Activated CD4-positive, alpha-beta T cell treated with anti-CD3 and anti-CD28 coated beads, Interleukin-10, Interleukin-2, amounts not matched to agents 100 ng/mL and 50 ng/mL, durations not matched to agents 16 hours and 8 hours (primary cell): ENCODE measurements at regions not wholly inside any gene's neighbourhood (a gene's known extent, or its start where the extent isn't known, plus 50 kb on each side); places are given as distances from the start of the nearest gene placed in this dataset.
"Not testable (repeated sequence)": the region's sequence is repeated elsewhere in the genome, so short reads cannot be mapped to it uniquely, and the experiment has no call there.

Experiments
- DNase-seq: peaks from one replicate; pipeline ENCODE4 v3.0.0-alpha.2; 2020

DNA sequence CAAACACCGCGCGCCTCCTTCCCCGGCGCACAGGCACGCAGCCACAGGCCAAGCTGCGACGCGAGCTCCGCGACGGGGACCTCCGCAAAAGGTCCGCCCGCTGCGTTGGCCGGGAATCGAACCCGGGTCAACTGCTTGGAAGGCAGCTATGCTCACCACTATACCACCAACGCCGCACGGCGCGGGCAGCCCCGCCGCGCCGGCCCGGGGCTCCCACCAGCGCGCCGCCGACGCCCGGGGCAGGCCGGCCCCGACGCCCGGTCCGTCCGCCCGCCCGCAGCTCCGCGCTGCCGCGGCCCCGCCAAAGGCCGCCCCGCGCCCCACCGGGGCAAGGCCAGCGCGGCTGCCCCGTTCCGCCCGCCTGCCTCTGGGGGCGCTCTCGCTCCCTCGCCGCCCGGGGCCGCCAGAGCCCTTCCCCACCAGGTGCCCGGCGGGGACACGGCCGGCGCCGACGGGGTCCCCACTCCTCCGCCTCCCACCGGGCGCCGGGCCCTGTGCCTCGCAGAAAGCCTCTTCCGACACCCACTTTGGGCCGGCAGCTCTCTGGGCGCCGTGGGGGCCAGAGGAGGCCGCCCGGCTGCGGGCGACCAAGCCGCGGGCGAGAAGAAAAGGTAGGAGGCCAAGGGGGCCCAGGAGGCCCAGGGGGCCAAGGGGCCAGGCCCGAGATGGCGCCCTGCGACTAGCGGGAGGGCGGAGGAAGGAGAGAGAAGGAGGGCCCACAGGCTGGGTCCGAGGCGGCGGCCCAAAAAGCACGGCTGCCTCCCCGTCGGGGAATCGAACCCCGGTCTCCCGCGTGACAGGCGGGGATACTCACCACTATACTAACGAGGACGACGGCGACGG is 50.2 kb upstream of the FCGR2A start:
- not testable (repeated sequence) for DNase-seq

DNA sequence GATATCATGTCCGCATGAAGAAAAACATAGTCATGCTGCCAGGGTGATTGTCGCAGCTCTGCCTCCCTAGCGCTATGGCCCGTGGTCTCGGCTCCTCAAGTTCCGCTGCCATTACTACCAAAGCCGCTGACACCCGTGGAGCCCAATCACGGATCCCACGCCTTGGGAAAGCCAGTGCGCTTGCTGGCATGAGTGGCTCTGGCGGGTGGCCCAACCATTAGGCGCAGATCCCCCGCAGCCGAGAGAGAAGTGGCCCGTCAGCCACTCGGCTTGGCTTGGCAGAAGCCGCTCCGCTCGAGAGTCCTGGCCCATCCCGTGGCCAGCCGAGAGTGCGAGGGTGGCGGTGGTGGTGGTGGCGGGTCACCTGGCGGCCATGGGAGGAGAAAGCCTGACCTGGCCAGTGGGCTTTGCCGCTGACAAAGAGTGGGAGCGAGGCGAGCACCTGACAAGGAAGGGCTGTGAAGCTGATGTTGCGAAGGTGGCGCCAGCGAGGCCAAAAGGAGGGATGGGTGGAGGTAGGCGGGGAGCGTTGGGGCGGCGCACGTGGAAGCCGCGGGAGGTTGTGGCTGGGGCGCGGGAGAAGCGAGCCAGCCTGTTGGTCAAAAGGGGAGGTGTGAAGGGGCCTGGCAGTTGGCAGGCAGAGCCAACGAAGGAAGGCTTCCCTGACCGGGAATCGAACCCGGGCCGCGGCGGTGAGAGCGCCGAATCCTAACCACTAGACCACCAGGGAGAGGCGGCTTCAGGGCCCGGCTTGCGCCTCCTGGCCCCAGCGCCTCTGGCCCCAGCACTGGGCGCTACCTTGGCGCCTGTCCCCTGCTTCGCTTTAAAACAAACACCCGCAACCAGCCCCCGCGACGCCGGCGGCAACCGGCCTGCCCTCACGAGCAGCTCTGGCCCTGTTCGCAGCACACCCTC is 51.0 kb upstream of the FCGR2A start:
- DNase-seq: peak; percentile 32

GRCh38 chr1:161451698-161452348 is 53.4 kb upstream of the FCGR2A start:
- not testable (repeated sequence) for DNase-seq

- not testable (repeated sequence) for DNase-seq
Observed at GRCh38 chr1:161447760-161448332, 57.4 kb upstream of the FCGR2A start.

DNA sequence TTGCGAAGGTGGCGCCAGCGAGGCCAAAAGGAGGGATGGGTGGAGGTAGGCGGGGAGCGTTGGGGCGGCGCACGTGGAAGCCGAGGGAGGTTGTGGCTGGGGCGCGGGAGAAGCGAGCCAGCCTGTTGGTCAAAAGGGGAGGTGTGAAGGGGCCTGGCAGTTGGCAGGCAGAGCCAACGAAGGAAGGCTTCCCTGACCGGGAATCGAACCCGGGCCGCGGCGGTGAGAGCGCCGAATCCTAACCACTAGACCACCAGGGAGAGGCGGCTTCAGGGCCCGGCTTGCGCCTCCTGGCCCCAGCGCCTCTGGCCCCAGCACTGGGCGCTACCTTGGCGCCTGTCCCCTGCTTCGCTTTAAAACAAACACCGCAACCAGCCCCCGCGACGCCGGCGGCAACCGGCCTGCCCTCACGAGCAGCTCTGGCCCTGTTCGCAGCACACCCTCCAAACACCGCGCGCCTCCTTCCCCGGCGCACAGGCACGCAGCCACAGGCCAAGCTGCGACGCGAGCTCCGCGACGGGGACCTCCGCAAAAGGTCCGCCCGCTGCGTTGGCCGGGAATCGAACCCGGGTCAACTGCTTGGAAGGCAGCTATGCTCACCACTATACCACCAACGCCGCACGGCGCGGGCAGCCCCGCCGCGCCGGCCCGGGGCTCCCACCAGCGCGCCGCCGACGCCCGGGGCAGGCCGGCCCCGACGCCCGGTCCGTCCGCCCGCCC is 58.1 kb upstream of the FCGR2A start:
- DNase-seq: not testable (repeated sequence)

- not testable (repeated sequence) for DNase-seq
Observed at GRCh38 chr1:161444725-161445124, 60.5 kb upstream of the FCGR2A start.

DNA sequence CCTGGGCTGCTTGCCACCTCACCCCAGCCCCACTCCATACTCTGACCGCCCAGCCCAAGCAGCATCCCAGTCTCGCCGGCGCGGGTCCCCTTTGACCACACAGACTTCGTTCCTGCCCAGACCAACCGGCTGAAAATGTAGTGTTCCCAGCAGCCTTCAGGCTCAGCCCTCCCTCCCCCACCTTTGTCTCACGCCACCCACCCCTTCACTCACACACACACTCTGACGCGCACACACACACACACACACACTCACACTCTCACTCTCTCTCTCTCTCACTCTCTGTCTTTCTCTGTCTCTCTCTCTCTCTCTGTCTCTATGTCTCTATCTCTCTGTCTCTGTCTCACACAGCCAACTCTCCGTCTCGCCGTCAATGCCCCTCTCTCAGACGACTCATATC is 61.0 kb upstream of the FCGR2A start:
- not testable (repeated sequence) for DNase-seq

- peak; percentile 82 for DNase-seq
Observed at GRCh38 chr1:161440312-161440894, 64.9 kb upstream of the FCGR2A start.

DNA sequence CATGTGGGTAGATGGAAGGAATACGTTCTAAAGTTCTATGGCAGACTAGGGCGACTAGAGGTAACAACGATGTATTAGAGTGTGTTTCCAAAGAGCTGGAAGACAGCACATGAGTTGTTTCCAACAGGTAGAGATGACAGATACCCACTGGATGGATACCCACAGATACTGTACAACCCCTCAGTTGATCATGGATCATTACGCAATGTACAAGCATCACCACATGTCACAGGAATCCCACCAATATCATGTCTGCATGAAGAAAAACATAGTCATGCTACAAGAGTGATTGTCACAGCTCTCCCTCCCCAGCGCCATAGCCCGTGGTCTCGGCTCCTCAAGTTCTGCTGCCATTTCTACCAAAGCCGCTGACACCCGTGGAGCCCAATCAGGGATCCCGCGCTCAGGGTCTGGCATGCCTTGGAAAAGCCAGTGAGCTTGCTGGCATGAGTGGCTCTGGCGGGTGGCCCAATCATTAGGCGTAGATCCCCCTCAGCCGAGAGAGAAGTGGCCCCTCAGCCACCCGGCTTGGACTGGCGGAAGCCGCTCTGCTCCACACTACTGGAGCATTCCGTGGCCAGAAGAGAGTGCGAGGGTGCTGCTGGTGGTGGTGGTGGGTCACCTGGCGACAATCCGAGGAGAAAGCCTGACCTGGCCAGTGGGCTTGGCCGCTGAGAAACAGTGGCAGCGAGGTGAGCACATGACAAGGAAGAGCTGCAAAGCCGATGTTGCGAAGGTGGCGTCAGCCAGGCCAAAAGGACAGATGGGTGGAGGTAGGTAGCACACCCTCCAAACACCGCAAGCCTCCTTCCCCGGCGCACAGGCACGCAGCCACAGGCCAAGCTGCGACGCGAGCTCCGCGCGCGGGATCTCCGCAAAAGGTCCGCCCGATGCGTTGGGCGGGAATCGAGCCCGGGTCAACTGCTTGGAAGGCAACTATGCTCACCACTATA is 65.7 kb upstream of the FCGR2A start:
- DNase-seq: peak; percentile 83

GRCh38 chr1:161433191-161433590 is 65.5 kb upstream of the CFAP126 start:
- DNase-seq: not testable (repeated sequence)

GRCh38 chr1:161432091-161432490 is 64.4 kb upstream of the CFAP126 start:
- DNase-seq: no peak

GRCh38 chr1:161427733-161428516 is 60.2 kb upstream of the CFAP126 start:
- peak; percentile 78 for DNase-seq

- DNase-seq: not testable (repeated sequence)
Observed at GRCh38 chr1:161422914-161423313, 55.2 kb upstream of the CFAP126 start.

DNA sequence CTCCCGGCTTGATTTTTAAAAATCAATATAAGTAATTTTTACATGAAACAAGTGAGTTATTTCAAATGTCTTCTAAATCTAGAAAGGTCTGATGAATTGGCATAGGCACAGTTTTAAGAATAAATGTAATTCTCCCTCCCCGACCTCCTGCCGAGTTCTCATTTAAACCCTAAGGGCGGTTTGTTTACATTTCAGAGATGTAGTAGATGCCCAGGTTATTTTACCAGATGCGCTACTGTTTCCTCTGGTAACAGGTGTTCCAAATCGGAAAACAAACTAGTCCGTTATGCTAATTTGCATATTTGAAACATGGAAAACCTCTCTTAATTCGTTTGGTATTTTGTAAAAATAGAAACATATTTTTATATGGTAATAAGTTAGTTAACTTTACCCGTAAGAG is 53.8 kb upstream of the CFAP126 start:
- DNase-seq: no peak

DNA sequence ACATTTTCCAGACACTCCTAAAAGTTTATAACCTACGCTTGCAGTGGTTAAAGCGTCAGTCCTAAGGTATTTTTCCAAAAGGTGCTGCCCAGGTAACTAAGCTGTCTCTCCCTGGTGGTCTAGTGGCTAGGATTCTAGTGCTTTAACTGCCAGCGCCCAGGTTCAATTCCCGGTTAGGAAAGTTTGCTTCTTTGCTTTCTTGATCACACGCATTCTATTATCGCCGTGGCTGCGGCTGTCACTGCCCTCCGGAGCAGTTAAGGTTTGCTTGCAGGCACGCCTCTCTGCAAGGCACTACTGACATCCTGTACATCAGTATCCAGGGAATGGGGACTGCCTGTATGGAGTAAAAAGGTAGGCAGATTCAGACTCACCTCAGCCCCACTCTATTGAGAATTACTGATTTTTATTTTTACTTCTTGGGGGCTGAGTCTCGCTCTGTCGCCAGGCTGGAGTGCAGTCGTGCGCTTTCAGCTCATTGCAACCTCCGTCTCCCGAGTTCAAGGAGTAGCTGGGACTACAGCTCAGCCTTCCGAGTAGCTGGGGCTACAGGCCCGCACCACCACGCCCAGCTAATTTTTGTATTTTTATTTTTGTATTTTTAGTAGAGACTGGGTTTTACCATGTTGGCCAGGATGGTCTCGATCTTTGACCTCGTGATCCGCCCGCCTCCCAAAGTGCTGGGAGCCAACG is 53.2 kb upstream of the CFAP126 start:
- DNase-seq: peak; percentile 35

DNA sequence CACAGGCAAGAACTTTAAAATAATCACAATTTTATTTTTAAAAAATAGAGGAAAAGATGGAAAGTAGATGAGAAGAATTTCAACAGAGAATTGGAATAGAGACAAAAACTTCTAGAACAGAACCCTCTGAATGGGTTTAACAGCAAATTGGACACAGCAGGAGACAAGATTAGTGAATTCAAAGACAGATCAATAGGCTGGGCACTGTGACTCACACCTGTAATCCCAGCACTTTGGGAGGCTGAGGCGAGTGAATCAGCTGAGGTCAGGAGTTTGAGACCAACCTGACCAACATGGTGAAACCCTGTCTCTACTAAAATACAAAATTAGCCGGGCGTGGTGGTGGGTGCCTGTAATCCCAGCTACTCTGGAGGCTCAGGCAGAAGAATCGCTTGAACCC is 49.9 kb upstream of the CFAP126 start:
- not testable (repeated sequence) for DNase-seq
